Thymus (tissue), 11 donors: ENCODE measurements at regions not wholly inside any gene's neighbourhood (a gene's known extent, or its start where the extent isn't known, plus 50 kb on each side); places are given as distances from the start of the nearest gene placed in this dataset.
"Not testable (repeated sequence)": the region's sequence is repeated elsewhere in the genome, so short reads cannot be mapped to it uniquely, and the experiment has no call there.

Source experiments
- DNase-seq, 9 donors: peaks; one replicate each; pipeline ENCODE4 v3.0.0-alpha.2; 2013; ENCODE audit warnings: low spot score in 9 of 9, low read depth in 6 of 9, missing footprints in 1 of 9
- H3K27ac ChIP-seq, 2 donors: one replicate each; pipeline ENCODE4 v1.5.1; 2013; ENCODE audit warnings: control low read depth in 1 of 2, low read depth in 1 of 2, low read length in 1 of 2, mild to moderate bottlenecking in 1 of 2, moderate library complexity in 1 of 2
- H3K27me3 ChIP-seq, 2 donors: one replicate each; pipeline ENCODE4 v1.5.1; 2013; ENCODE audit warnings: low read length in 1 of 2; ENCODE audit not compliant: control insufficient read depth in 2 of 2, insufficient read depth in 1 of 2
- H3K36me3 ChIP-seq, 2 donors: one replicate each; pipeline ENCODE4 v1.5.1; 2013; ENCODE audit warnings: low read length in 1 of 2, mild to moderate bottlenecking in 1 of 2, moderate library complexity in 1 of 2; ENCODE audit not compliant: control insufficient read depth in 2 of 2, insufficient read depth in 2 of 2
- H3K4me1 ChIP-seq, 2 donors: one replicate each; pipeline ENCODE4 v1.5.1; 2013; ENCODE audit warnings: low read length in 2 of 2; ENCODE audit not compliant: control insufficient read depth in 2 of 2, insufficient read depth in 2 of 2
- H3K4me3 ChIP-seq, 2 donors: one replicate each; pipeline ENCODE4 v1.5.1; 2013; ENCODE audit warnings: low read length in 2 of 2, control low read depth in 1 of 2, mild to moderate bottlenecking in 1 of 2
- H3K9me3 ChIP-seq, 2 donors: one replicate each; pipeline ENCODE4 v1.5.1; 2013; ENCODE audit warnings: low read length in 1 of 2, mild to moderate bottlenecking in 1 of 2; ENCODE audit not compliant: control insufficient read depth in 2 of 2, insufficient read depth in 1 of 2
- WGBS: extraction: QIAGEN DNeasy Blood & Tissue Kit; methylation state at CpG from one replicate; pipeline ENCODE4 v1.1.7; 2013; 5-methylcytosine and 5-hydroxymethylcytosine counted together
- donor health status: healthy.

DNA sequence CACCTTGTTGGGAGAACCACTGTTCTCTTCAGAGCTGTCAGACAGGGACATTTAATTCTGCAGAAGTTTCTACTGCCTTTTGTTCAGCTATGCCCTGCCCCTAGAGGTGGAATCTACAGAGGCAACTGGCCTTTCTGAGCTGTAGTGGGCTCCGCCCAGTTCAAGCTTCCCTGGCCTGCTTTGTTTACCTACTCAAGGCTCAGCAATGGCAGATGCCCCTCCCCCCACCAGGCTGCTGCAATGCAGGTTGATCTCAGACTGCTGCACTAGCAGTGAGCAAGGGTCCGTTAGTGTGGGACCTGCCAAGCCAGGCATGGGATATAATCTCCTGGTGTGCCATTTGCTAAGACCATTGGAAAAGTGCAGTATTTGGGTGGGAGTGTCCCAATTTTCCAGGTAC lies 141.5 kb upstream of the CXCL13 start:
- H3K36me3 ChIP-seq, H3K4me1 ChIP-seq, H3K4me3 ChIP-seq, DNase-seq, H3K27ac ChIP-seq, H3K27me3 ChIP-seq: not testable (repeated sequence)
- WGBS = 94% methylated on average over 2 of the region's 2 CpGs
- H3K9me3 ChIP-seq = peaks cover 0 to 14% of the 10 kb centered on the region in 2 donors

DNA sequence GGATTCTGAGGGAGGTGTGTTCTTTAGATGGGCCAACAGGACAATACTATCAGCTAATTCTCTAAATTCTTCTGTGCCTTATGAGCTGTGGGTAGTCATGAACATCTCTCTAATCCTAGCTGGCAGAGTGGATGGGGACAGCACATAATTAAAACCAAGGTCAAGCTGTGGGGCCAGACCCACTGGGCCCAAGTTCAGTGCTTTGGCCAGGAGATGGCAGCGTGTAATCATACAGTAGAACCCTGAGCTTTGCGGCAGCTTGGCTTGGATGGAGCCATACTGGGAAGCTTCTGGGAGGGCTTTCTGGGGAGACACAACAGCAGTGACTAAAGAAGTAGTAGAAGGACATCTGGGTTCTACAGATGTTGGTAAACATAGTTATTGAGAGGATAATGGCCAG lies 140.3 kb upstream of the CXCL13 start:
- WGBS = 85% methylated on average over 2 of the region's 2 CpGs
- Histone ChIP-seq H3K27ac (no peak overlapping the region), H3K4me3 (no peak overlapping the region), H3K27me3 (no peaks in the 10 kb centered on the region), H3K4me1 (no peaks in the 10 kb centered on the region), H3K36me3 (no peaks in the 10 kb centered on the region), H3K9me3 (peaks cover 0 to 14% of the 10 kb centered on the region in 2 donors)
- DNase-seq = no peak

DNA sequence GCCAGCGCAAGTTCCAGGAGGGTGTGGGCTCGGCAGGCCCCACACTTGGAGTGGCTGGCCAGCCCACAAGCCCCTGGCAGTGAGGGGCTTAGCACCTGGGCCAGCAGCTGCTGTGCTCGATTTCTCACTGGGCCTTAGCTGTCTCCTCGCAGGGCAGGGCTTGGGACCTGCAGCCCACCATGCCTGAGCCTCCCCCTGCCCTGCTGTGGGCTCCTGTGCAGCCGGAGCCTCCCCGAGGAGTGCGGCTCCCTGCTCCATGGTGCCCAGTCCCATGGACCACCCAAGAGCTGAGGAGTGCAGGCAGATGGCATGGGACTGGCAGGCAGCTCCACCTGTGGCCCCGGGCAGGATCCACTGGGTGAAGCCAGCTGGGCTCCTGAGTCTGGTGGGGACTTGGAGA lies 139.2 kb upstream of the CXCL13 start:
- H3K27me3 ChIP-seq = no peaks in the 10 kb centered on the region
- H3K36me3 ChIP-seq = no peaks in the 10 kb centered on the region
- H3K4me1 ChIP-seq = no peaks in the 10 kb centered on the region
- no peak overlapping the region for H3K27ac ChIP-seq
- peaks cover 0 to 14% of the 10 kb centered on the region in 2 donors for H3K9me3 ChIP-seq
- WGBS = 97% methylated on average over 8 of the region's 8 CpGs
- DNase-seq = no peak
- H3K4me3 ChIP-seq = no peak overlapping the region

DNA sequence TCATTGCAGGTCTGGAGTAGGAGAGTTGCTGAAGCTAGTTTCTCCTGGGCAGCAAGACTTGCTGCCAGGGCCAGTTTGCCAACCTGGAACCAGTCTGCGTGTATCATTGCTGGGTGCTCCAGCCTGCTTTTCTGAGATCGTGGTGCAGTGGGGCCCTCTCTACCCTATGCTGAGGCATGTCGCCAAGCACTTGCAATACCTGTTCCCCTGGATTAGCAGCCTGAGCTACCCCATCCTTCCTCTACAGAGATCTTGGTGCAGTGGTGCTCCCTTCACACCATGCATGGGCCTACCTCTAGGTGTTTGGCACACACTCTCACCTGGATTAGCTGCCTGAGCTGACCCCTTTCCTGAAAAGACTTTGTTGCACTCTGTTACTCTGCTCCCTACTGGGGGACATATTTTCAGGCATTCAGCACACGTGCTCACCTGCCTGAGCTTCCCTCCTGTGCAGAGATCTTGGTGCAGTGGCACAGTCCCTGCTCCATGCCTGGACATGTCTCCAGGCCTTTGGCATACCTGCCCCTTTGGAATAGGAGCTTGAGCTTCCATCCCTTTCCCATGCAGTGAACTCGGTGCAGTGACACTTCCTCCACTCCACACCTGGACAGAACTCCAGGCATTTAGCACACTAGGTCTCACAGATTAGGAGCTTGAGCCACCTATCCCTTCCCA lies 133.7 kb upstream of the CXCL13 start:
- Histone ChIP-seq H3K27ac (no peak overlapping the region), H3K9me3 (peaks cover 0 to 4% of the 10 kb centered on the region in 2 donors), H3K27me3 (no peaks in the 10 kb centered on the region), H3K4me1 (no peaks in the 10 kb centered on the region), H3K36me3 (no peaks in the 10 kb centered on the region), H3K4me3 (no peak overlapping the region)
- 93% methylated on average over 5 of the region's 5 CpGs for WGBS
- DNase-seq = no peak

DNA sequence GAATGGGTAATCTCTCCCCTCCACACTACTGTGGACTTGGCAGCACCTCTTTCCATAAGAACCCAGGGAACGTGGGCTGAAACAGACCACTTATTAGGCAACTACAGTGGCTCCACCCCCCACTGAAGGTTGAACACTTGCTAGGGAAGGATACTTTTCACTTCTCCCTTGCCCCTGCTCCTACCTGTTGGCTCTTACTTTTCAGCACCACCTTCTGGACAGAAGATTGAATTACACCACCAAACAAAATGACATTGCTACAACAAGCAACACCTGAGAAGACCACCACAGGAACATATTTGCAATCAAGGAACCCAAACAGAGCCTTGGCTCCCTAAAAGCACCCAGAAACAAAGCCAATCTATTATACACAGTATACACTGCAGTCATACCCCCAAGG lies 132.1 kb upstream of the CXCL13 start:
- DNase-seq = peak in 2 of 9 donors; percentile 8 to 13
- Histone ChIP-seq H3K4me1 (no peaks in the 10 kb centered on the region), H3K27me3 (no peaks in the 10 kb centered on the region), H3K36me3 (no peaks in the 10 kb centered on the region), H3K27ac (no peak overlapping the region), H3K4me3 (no peak overlapping the region), H3K9me3 (peaks cover 0 to 4% of the 10 kb centered on the region in 2 donors)
- WGBS = 90% methylated on average over 1 of the region's 1 CpG

DNA sequence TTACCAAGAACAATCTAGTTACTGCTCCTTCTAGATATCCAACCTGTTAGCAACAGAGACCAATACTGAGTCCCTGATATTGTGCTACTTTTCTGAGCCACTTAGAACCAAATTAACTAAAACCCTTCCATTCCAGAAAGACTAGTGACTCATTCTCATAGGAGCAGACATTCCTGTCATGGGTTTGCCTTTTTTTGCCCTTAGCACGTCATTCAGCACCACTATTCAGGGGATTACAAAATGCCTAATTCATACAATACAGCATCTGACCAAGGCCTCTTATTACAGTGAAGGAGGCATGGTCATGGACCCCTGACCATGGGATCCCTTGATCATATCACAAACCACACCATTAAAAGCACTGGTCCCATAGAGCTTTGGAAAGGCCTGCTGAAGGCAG lies 123.8 kb upstream of the CXCL13 start:
- DNase-seq = no peak
- no peaks in the 10 kb centered on the region for H3K36me3 ChIP-seq
- H3K27me3 ChIP-seq = no peaks in the 10 kb centered on the region
- H3K4me1 ChIP-seq = no peaks in the 10 kb centered on the region
- no peak overlapping the region for H3K4me3 ChIP-seq
- no peaks in the 10 kb centered on the region for H3K9me3 ChIP-seq
- H3K27ac ChIP-seq = no peak overlapping the region
- WGBS = 95% methylated on average over 1 of the region's 1 CpG

DNA sequence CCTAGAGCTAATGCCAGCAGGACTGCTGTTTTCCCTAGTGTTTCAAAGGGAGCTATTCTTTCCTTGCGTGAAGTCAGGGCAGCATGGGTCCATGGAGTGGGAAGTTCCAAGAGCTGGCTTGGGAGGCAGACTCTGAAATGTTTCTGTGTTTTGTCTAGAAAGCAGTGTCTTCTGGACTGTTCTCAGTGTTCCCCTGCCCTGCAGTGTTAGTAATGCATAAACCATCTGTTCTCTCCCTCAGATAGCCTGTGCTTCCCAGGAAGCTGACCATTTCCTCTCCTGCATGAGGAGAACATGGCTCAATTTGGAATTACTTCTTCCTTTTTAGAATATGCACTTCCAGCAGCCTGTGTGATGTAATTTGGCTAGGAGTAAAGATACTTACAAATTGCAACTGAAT lies 116.7 kb upstream of the CXCL13 start:
- H3K4me3 ChIP-seq = no peak overlapping the region
- WGBS = 100% methylated on average over 1 of the region's 1 CpG
- no peak for DNase-seq

DNA sequence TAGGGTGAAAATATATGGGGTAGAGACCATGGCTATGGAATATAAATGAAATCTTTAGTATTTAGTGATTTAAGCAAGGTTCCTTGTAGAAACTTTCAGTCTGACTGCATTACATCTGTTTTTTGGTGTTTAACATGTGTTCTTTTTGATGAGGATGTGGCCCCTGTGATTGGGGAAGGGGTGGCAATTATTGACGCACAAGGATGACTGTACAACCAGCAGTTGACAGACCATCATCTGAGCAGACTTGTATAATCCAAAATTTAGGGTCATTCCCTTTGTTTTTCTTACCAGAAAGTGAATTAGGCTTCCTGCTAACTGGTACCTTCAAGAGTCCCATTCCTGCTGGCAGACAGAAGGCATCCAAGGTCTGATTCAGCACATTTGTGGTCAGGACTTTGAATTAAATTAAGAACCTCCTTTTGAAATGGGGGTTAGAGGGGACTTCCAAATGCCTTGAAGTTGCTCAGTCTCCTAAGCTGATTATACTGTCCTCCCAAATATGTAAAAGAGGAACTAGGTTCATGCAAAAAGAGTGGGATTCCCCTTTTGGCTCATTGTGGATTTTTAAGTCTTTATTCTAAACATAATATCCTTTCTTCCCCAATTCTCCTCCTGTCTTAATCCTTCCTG lies 112.4 kb upstream of the CXCL13 start:
- no peaks in the 10 kb centered on the region for H3K9me3 ChIP-seq
- no peaks in the 10 kb centered on the region for H3K27me3 ChIP-seq
- H3K4me1 ChIP-seq = no peaks in the 10 kb centered on the region
- H3K27ac ChIP-seq = no peak overlapping the region
- H3K4me3 ChIP-seq = no peak overlapping the region
- no peaks in the 10 kb centered on the region for H3K36me3 ChIP-seq
- peak in 1 of 9 donors; percentile 7 for DNase-seq
- WGBS = 49% methylated on average over 1 of the region's 1 CpG

More for the DNA sequence above, 116.7 kb upstream of the CXCL13 start:
- Histone ChIP-seq H3K9me3 (no peaks in the 10 kb centered on the region), H3K4me1 (no peaks in the 10 kb centered on the region), H3K36me3 (no peaks in the 10 kb centered on the region), H3K27me3 (no peaks in the 10 kb centered on the region), H3K27ac (no peak overlapping the region)

DNA sequence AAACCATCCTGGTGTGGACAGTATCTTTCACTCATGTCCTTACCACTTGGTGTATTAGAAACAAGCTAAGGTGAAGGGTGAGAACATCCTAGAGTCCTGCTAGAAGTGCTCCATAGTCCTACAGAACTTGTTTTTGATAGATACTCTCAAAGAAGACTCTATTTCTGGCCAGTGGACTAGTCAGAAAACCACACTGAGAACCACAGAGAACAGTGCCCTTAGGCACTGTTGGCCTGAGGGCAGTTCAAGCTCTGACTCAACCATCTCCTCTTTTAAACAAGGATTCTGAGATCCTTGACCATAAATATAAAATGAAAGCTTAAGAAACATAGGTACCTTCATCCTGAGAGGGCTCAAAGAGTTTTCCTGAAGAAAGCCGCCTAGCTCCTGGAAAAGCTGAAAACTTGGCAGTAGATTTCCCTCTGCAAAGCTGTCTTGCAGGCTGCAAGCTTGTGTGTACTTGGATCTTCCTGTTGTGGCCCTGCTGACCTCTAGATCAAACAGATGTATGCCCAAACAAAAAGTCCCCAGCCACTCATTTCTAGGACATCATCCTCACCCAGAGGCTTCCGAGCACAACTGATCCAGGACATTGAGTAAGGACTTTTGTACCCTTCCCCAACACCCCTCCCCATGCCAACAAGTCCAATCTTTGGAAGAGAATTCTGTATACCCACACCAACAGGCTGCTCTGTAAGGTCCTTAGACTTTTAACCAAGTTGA lies 111.6 kb upstream of the CXCL13 start:
- Histone ChIP-seq H3K4me1 (no peaks in the 10 kb centered on the region), H3K27ac (no peak overlapping the region), H3K9me3 (no peaks in the 10 kb centered on the region), H3K27me3 (no peaks in the 10 kb centered on the region), H3K36me3 (no peaks in the 10 kb centered on the region), H3K4me3 (no peak overlapping the region)
- WGBS = 97% methylated on average over 2 of the region's 2 CpGs
- no peak for DNase-seq
